K562 (cell line): ENCODE measurements at regions not wholly inside any gene's neighbourhood (a gene's known extent, or its start where the extent isn't known, plus 50 kb on each side); places are given as distances from the start of the nearest gene placed in this dataset.

ENCODE experiments used
- FOXA1 ChIP-seq: fragments of 450-650 bp; IDR thresholded peaks from 2 replicates; pipeline ENCODE4 v1.6.1; 2016; ENCODE audit warnings: mild to moderate bottlenecking, borderline replicate concordance
- HOXB6 ChIP-seq: fragments of 250-450 bp; sonication (Bioruptor Pico); IDR thresholded peaks from 2 replicates; pipeline ENCODE4 v1.5.1; 2022; ENCODE audit warnings: mild to moderate bottlenecking, borderline replicate concordance
- MCM5 ChIP-seq: fragments of 450-650 bp; IDR thresholded peaks from 2 replicates; pipeline ENCODE4 v1.6.1; 2016; ENCODE audit warnings: low read depth
- MTA3 ChIP-seq: fragments of 450-650 bp; formaldehyde crosslinking; IDR thresholded peaks from 2 replicates; pipeline ENCODE4 v1.6.1; 2017; ENCODE audit warnings: mild to moderate bottlenecking, borderline replicate concordance
- POLR2A ChIP-seq: fragments of 450-650 bp; conservative IDR thresholded peaks from 2 replicates; pipeline ENCODE4 v1.6.1; 2016
- POLR3G ChIP-seq: IDR thresholded peaks from 2 replicates; pipeline ENCODE4 v1.6.1; 2011; ENCODE audit not compliant: insufficient read length, insufficient replicate concordance; ENCODE audit errors: extremely low read depth
- PURB ChIP-seq: sonication (generic); formaldehyde crosslinking; IDR thresholded peaks from 2 replicates; pipeline ENCODE4 v1.9.0; 2021; ENCODE audit warnings: low read depth, mild to moderate bottlenecking, missing genetic modification reagents
- SNAPC5 ChIP-seq: fragments of 250-450 bp; sonication (Bioruptor Pico); IDR thresholded peaks from 2 replicates; pipeline ENCODE4 v1.8.0; 2021; ENCODE audit warnings: moderate library complexity, mild to moderate bottlenecking, inconsistent platforms
- TRIM24 ChIP-seq, 2 experiments: fragments of 450-650 bp; IDR thresholded peaks; 2 replicates each; pipeline ENCODE4 v1.6.1; 2016
- ZBTB7A ChIP-seq: IDR thresholded peaks from 2 replicates; pipeline ENCODE4 v1.6.1; 2011; ENCODE audit warnings: low read depth, mild to moderate bottlenecking, low read length, moderate library complexity, borderline replicate concordance; ENCODE audit not compliant: control insufficient read depth
- ZKSCAN8 ChIP-seq: fragments of 200-800 bp; sonication (Bioruptor generic); IDR thresholded peaks from 2 replicates; pipeline ENCODE4 v1.6.1; 2016; ENCODE audit warnings: missing genetic modification characterization, missing compliant biosample characterization
- ZNF146 ChIP-seq: IDR thresholded peaks from one replicate; pipeline ENCODE4 v1.6.1; 2018; ENCODE audit warnings: missing compliant biosample characterization; ENCODE audit not compliant: unreplicated experiment
- ZNF174 ChIP-seq: fragments of 250-450 bp; sonication (Bioruptor Pico); IDR thresholded peaks from 2 replicates; pipeline ENCODE4 v1.4.0; 2020; ENCODE audit warnings: mild to moderate bottlenecking
- ZNF184 ChIP-seq: sonication (generic); formaldehyde crosslinking; IDR thresholded peaks from 2 replicates; pipeline ENCODE4 v1.5.0; 2020; ENCODE audit warnings: missing genetic modification reagents
- ZNF224 ChIP-seq: sonication (generic); formaldehyde crosslinking; IDR thresholded peaks from 2 replicates; pipeline ENCODE4 v1.8.0; 2022; ENCODE audit warnings: mild to moderate bottlenecking, missing genetic modification reagents
- ZNF584 ChIP-seq: fragments of 200-800 bp; sonication (Bioruptor generic); IDR thresholded peaks from 2 replicates; pipeline ENCODE4 v1.6.1; 2016; ENCODE audit warnings: low read depth, mild to moderate bottlenecking, missing genetic modification characterization, missing compliant biosample characterization
- TF ChIP-seq, protein P1 (sequence below): fragments of 450-650 bp; IDR thresholded peaks from 2 replicates; pipeline ENCODE4 v1.6.1; 2016; ENCODE audit warnings: mild to moderate bottlenecking
- TF ChIP-seq, protein P2 (sequence below): fragments of 250-450 bp; sonication (Bioruptor Pico); IDR thresholded peaks from 2 replicates; pipeline ENCODE4 v1.5.1; 2021; ENCODE audit warnings: mild to moderate bottlenecking
- TF ChIP-seq, protein P3 (sequence below): fragments of 250-450 bp; sonication (Bioruptor Pico); IDR thresholded peaks from 2 replicates; pipeline ENCODE4 v1.4.0; 2020

GRCh38 chr14:61177279-61178225 is 103.6 kb downstream of the TMEM30B start (continued):
- TF ChIP-seq, protein P1, sequence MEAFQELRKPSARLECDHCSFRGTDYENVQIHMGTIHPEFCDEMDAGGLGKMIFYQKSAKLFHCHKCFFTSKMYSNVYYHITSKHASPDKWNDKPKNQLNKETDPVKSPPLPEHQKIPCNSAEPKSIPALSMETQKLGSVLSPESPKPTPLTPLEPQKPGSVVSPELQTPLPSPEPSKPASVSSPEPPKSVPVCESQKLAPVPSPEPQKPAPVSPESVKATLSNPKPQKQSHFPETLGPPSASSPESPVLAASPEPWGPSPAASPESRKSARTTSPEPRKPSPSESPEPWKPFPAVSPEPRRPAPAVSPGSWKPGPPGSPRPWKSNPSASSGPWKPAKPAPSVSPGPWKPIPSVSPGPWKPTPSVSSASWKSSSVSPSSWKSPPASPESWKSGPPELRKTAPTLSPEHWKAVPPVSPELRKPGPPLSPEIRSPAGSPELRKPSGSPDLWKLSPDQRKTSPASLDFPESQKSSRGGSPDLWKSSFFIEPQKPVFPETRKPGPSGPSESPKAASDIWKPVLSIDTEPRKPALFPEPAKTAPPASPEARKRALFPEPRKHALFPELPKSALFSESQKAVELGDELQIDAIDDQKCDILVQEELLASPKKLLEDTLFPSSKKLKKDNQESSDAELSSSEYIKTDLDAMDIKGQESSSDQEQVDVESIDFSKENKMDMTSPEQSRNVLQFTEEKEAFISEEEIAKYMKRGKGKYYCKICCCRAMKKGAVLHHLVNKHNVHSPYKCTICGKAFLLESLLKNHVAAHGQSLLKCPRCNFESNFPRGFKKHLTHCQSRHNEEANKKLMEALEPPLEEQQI, result no peak
- no peak for TF ChIP-seq ZBTB7A
- TF ChIP-seq MCM5, result no peak
- TF ChIP-seq FOXA1, result no peak
- no peak for TF ChIP-seq PURB (CRISPR knock-in tag)
- TF ChIP-seq, protein P2, sequence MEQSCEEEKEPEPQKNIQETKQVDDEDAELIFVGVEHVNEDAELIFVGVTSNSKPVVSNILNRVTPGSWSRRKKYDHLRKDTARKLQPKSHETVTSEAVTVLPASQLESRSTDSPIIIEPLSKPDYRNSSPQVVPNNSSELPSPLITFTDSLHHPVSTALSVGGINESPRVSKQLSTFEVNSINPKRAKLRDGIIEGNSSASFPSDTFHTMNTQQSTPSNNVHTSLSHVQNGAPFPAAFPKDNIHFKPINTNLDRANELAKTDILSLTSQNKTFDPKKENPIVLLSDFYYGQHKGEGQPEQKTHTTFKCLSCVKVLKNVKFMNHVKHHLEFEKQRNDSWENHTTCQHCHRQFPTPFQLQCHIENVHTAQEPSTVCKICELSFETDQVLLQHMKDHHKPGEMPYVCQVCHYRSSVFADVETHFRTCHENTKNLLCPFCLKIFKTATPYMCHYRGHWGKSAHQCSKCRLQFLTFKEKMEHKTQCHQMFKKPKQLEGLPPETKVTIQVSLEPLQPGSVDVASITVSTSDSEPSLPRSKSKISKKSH (CRISPR knock-in tag), result no peak
- TF ChIP-seq ZNF584, result 0 out of 2 replicates have a peak, but pooled peaks have one; percentile 51
- TF ChIP-seq SNAPC5 (CRISPR knock-in tag), result no peak
- TF ChIP-seq ZNF184, result no peak
- TF ChIP-seq ZKSCAN8 (CRISPR knock-in tag), result no peak
- no peak for TF ChIP-seq POLR2A
- TF ChIP-seq ZNF224 (CRISPR knock-in tag), result no peak
- TF ChIP-seq ZNF174 (CRISPR knock-in tag), result no peak
- TF ChIP-seq POLR3G, result no peak
- TF ChIP-seq, protein P3, sequence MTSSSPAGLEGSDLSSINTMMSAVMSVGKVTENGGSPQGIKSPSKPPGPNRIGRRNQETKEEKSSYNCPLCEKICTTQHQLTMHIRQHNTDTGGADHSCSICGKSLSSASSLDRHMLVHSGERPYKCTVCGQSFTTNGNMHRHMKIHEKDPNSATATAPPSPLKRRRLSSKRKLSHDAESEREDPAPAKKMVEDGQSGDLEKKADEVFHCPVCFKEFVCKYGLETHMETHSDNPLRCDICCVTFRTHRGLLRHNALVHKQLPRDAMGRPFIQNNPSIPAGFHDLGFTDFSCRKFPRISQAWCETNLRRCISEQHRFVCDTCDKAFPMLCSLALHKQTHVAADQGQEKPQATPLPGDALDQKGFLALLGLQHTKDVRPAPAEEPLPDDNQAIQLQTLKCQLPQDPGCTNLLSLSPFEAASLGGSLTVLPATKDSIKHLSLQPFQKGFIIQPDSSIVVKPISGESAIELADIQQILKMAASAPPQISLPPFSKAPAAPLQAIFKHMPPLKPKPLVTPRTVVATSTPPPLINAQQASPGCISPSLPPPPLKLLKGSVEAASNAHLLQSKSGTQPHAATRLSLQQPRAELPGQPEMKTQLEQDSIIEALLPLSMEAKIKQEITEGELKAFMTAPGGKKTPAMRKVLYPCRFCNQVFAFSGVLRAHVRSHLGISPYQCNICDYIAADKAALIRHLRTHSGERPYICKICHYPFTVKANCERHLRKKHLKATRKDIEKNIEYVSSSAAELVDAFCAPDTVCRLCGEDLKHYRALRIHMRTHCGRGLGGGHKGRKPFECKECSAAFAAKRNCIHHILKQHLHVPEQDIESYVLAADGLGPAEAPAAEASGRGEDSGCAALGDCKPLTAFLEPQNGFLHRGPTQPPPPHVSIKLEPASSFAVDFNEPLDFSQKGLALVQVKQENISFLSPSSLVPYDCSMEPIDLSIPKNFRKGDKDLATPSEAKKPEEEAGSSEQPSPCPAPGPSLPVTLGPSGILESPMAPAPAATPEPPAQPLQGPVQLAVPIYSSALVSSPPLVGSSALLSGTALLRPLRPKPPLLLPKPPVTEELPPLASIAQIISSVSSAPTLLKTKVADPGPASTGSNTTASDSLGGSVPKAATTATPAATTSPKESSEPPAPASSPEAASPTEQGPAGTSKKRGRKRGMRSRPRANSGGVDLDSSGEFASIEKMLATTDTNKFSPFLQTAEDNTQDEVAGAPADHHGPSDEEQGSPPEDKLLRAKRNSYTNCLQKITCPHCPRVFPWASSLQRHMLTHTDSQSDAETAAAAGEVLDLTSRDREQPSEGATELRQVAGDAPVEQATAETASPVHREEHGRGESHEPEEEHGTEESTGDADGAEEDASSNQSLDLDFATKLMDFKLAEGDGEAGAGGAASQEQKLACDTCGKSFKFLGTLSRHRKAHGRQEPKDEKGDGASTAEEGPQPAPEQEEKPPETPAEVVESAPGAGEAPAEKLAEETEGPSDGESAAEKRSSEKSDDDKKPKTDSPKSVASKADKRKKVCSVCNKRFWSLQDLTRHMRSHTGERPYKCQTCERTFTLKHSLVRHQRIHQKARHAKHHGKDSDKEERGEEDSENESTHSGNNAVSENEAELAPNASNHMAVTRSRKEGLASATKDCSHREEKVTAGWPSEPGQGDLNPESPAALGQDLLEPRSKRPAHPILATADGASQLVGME (CRISPR knock-in tag), result no peak
- no peak for TF ChIP-seq MTA3
- TF ChIP-seq ZNF146 (CRISPR knock-in tag), result no peak
- peak in 1 of 2 experiments; percentile 28; a peak in 2 of 4 replicates for TF ChIP-seq TRIM24 (IDR thresholded peaks at IDR 0.05)
- no peak for TF ChIP-seq HOXB6 (CRISPR knock-in tag)
